Prostate gland (tissue), 2 donors: ENCODE measurements at regions not wholly inside any gene's neighbourhood (a gene's known extent, or its start where the extent isn't known, plus 50 kb on each side); places are given as distances from the start of the nearest gene placed in this dataset.

ENCODE experiments used
- DNase-seq: peaks from one replicate; pipeline ENCODE4 v3.0.0-alpha.2; 2019; ENCODE audit warnings: low spot score
- H3K27ac ChIP-seq, 2 donors: fragments of 200-600 bp; sonication (generic); 2 replicates each; pipeline ENCODE4 v1.5.1; 2017 to 2019
- H3K27me3 ChIP-seq: fragments of 200-600 bp; sonication (generic); replicated peaks from 2 replicates; pipeline ENCODE4 v1.5.1; 2019; ENCODE audit not compliant: insufficient read depth
- H3K36me3 ChIP-seq, 2 donors: fragments of 200-600 bp; sonication (generic); 1 replicate in 1 of 2; 2 replicates in 1 of 2; pipeline versions ENCODE4 v1.5.1 to v1.8.1; 2017 to 2019
- H3K4me1 ChIP-seq: fragments of 200-600 bp; sonication (generic); replicated peaks from 2 replicates; pipeline ENCODE4 v1.5.1; 2019
- H3K4me3 ChIP-seq, 2 donors: fragments of 200-600 bp; sonication (generic); 2 replicates each; pipeline ENCODE4 v1.5.1; 2017 to 2019
- H3K9me3 ChIP-seq: fragments of 200-600 bp; sonication (generic); 2 replicates; pipeline ENCODE4 v1.5.1; 2017
- CTCF ChIP-seq, 4 experiments: fragments of 200-600 bp in 2 of 4; fragments of 450-650 bp in 2 of 4; sonication (generic) in 2 of 4; IDR thresholded peaks; 1 replicate in 3 of 4; 2 replicates in 1 of 4; pipeline ENCODE4 v1.5.1; 2016 to 2019; ENCODE audit warnings: antibody characterized with exemption in 4 of 4, mild to moderate bottlenecking in 2 of 4, moderate library complexity in 2 of 4
- POLR2A ChIP-seq: fragments of 450-650 bp; IDR thresholded peaks from one replicate; pipeline ENCODE4 v1.6.1; 2016; ENCODE audit warnings: antibody characterized with exemption, mild to moderate bottlenecking
- POLR2AphosphoS5 ChIP-seq: sonication (generic); formaldehyde crosslinking; IDR thresholded peaks from one replicate; pipeline ENCODE4 v1.6.1; 2017; ENCODE audit warnings: antibody characterized with exemption
- WGBS: methylation state at CpG from one replicate; pipeline ENCODE4 v1.1.5; 2018; 5-methylcytosine and 5-hydroxymethylcytosine counted together
- intact Hi-C: fragments of 100-400 bp; cut with DNase I; formaldehyde crosslinking; loops from one replicate; pipeline ENCODE4 v1.14.2; 2022

DNA sequence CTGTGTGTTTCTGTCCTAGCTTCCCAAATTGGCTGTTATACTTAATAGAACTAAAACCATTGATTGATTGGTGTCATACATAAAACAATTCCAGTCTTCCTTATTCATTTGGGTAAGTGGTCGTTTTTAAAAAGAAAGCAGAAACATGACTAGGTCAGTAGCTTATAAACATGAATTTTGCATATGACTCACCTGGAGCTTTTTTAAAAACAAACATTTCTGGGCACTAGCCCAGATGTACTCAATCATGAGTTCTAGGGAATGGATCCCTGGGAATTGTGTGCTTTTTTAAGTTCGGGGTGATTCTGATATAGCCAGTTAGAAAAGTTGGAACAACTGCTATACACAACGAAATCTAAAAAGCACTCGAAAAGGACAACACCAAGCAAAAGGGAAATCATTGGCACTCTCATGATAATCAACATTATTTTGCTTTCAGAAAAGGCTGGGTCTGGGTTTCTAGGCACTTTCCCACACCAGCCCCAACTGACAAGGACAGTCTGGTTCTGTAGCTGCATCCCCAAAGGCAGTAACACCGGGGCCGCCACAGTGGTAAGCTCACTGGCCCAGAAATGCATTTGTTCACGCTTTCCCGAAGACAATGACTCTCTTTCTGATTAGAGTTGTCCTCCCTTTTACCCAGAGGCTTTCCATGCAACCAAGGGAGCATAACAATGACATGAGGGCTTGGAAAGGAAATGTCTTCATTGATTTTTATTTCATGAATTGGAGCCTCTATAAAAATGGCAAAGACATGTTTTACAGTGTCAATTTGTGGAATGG, 664.9 kb upstream of the WWC1 start:
- 91% methylated on average over 8 of the region's 8 CpGs for WGBS
- intact Hi-C loops = no loop called here
- Histone ChIP-seq H3K36me3 (no peaks in the 10 kb centered on the region), H3K27me3 (no peaks in the 10 kb centered on the region), H3K27ac (no peak overlapping the region), H3K9me3 (no peaks in the 10 kb centered on the region), H3K4me1 (no peaks in the 10 kb centered on the region), H3K4me3 (no peak overlapping the region)
- TF ChIP-seq POLR2A (no peak), POLR2AphosphoS5 (no peak), CTCF (IDR thresholded peaks at IDR 0.05) (no peak)
- DNase-seq = no peak

- Histone ChIP-seq H3K27ac (no peak overlapping the region), H3K27me3 (no peaks in the 10 kb centered on the region), H3K9me3 (no peaks in the 10 kb centered on the region), H3K4me1 (no peaks in the 10 kb centered on the region), H3K36me3 (no peaks in the 10 kb centered on the region), H3K4me3 (no peak overlapping the region)
- TF ChIP-seq CTCF (IDR thresholded peaks at IDR 0.05) (no peak), POLR2A (no peak), POLR2AphosphoS5 (no peak)
- DNase-seq = no peak
- 88% methylated on average over 3 of the region's 3 CpGs for WGBS
- intact Hi-C loops = no loop called here
These were observed 661.8 kb upstream of the WWC1 start for GRCh38 chr5:167629634-167630033.

DNA sequence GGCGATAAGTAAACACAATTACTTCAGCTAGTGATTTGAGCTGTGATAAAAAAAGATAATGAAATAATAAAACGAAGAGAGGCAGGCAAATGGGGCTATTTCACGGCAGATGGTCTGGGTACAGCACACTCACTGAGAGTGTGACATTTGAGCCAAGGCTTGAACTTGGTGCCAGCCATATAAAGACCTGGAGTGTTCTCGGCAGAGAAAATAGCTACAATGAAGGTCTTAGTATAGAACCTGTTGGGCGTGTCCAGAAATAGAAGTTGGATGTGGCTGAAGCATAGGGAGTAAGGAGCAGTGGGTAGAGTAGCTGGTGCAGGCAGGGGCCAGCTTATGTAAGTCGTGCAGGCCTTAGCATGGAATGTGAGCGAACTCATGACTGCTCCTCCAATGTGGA, 660.3 kb upstream of the WWC1 start:
- no peaks in the 10 kb centered on the region for H3K36me3 ChIP-seq
- 63% methylated on average over 7 of the region's 7 CpGs for WGBS
- intact Hi-C loops = no loop called here
- TF ChIP-seq CTCF (IDR thresholded peaks at IDR 0.05) (no peak), POLR2AphosphoS5 (no peak), POLR2A (no peak)
- no peak for DNase-seq
- no peaks in the 10 kb centered on the region for H3K9me3 ChIP-seq
- H3K27me3 ChIP-seq = no peaks in the 10 kb centered on the region
- H3K4me3 ChIP-seq = no peak overlapping the region
- H3K4me1 ChIP-seq = no peaks in the 10 kb centered on the region
- H3K27ac ChIP-seq = no peak overlapping the region

GRCh38 chr5:167633114-167633513, 658.3 kb upstream of the WWC1 start:
- intact Hi-C loops = no loop called here
- no peak for TF ChIP-seq POLR2A
- no peak for TF ChIP-seq POLR2AphosphoS5
- no peak for TF ChIP-seq CTCF (IDR thresholded peaks at IDR 0.05)
- no peak for DNase-seq
- Histone ChIP-seq H3K4me3 (no peak overlapping the region), H3K36me3 (no peaks in the 10 kb centered on the region), H3K27ac (no peak overlapping the region), H3K4me1 (no peaks in the 10 kb centered on the region), H3K9me3 (no peaks in the 10 kb centered on the region), H3K27me3 (no peaks in the 10 kb centered on the region)
- 44% methylated on average over 3 of the region's 3 CpGs for WGBS

DNA sequence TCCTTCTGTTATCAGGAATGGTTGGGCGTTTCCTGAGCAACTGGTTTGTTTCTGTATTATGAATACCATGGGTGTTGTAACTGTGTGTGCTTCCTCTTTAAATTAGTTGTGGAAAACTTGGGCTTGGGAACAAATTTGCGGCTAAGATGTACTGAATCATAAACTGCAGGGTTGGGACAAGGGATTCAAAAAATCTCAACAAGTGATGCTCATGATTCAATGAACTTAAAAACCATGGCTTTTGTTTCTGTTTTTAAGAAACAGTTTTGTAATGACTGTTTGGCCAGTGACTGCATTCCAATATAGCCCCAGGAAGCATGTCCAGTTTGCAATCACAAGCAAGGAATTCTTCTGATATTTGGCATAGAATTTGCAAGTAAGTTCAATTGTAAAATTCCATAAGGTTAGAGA, 657.5 kb upstream of the WWC1 start:
- intact Hi-C loops = no loop called here
- H3K36me3 ChIP-seq = no peaks in the 10 kb centered on the region
- no peak overlapping the region for H3K27ac ChIP-seq
- H3K9me3 ChIP-seq = no peaks in the 10 kb centered on the region
- DNase-seq = no peak
- TF ChIP-seq CTCF (IDR thresholded peaks at IDR 0.05) (no peak), POLR2AphosphoS5 (no peak), POLR2A (no peak)
- H3K4me1 ChIP-seq = no peaks in the 10 kb centered on the region
- H3K27me3 ChIP-seq = no peaks in the 10 kb centered on the region
- no peak overlapping the region for H3K4me3 ChIP-seq
- 65% methylated on average over 2 of the region's 2 CpGs for WGBS
